ENCODE measurements at regions not wholly inside any gene's neighbourhood (a gene's known extent, or its start where the extent isn't known, plus 50 kb on each side); places are given as distances from the start of the nearest gene placed in this dataset.

DNA sequence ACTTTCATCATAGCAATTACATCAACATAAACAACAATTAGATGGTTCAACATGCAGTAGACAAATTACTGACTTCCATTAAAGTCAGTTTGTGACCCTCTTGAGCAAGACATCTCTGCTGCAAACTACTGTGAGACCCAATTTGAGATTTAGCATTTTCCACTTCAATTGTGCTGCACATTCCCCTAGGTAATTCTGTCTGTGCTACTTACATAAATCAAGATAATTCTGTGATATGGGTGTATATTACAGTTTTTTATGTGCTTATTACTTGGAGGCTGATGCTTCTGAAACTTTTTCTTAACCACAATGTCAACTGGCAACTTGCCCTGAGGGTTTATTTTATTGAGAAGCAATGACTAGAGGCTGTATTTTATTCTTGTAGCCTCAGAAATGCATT, 1714.4 kb downstream of the OLFM4 start:
- TF ChIP-seq EZH2 (IDR thresholded peaks at IDR 0.05), result no peak
- TF ChIP-seq FOXP2 (optimal IDR thresholded peaks at IDR 0.05; ENCODE audit: control extremely low read depth, extremely low read length, insufficient read depth), result peak; percentile 86
